GM12874 (cell line): ENCODE measurements at regions not wholly inside any gene's neighbourhood (a gene's known extent, or its start where the extent isn't known, plus 50 kb on each side); places are given as distances from the start of the nearest gene placed in this dataset.

ENCODE experiments used
- CTCF ChIP-seq: IDR thresholded peaks from 2 replicates; pipeline ENCODE4 v1.5.1; 2011; ENCODE audit warnings: low read depth, mild to moderate bottlenecking, control low read depth, low read length, moderate library complexity; ENCODE audit not compliant: insufficient read depth

DNA sequence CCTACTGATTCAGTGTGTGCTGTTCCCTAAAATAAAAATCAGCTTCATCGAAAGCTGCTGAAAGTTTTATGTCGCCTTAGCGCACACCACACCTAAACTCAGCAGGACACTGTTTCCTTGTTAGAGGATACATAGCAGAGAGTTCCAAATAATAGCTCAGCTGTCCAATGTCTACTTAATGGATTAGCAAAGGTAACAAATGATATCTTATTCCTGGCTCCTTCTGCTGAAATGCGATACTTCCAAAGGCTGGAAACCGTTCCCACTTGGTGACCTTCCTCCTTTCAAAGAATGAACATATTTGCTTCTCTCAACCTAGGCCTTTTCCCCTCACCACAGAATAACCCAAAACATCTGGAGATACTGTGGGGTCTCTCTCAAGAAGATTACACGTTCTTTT is 189.5 kb upstream of the GMDS start:
- TF ChIP-seq CTCF: no peak

GRCh38 chr6:2434116-2434515 is 188.7 kb upstream of the GMDS start:
- TF ChIP-seq CTCF: no peak

- TF ChIP-seq CTCF: no peak
Observed at GRCh38 chr6:2433711-2434110, 188.3 kb upstream of the GMDS start.

GRCh38 chr6:2433266-2433665 is 187.9 kb upstream of the GMDS start:
- no peak for TF ChIP-seq CTCF

- TF ChIP-seq CTCF: no peak
Observed at GRCh38 chr6:2432292-2432691, 186.9 kb upstream of the GMDS start.

DNA sequence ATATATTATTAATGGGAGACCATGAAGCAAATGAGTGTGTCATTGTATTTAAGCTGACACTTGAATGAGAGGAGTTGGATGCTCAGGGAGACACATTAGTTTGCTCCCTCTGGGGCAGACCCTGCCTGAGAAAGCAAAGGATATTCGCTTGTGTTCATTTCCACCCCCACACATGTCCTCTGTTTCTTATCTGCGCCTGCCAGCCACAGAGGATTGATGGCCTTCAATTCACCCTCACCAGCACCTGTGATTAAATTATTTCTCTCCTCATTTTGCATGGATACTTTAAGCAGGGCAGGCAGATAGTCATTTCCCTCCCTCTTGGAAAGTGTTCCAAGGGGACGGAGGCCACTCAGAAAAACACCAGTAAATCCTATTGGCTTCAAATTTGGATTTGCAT is 185.2 kb upstream of the GMDS start:
- no peak for TF ChIP-seq CTCF

- TF ChIP-seq CTCF: no peak
Observed at GRCh38 chr6:2429460-2429859, 184.1 kb upstream of the GMDS start.

DNA sequence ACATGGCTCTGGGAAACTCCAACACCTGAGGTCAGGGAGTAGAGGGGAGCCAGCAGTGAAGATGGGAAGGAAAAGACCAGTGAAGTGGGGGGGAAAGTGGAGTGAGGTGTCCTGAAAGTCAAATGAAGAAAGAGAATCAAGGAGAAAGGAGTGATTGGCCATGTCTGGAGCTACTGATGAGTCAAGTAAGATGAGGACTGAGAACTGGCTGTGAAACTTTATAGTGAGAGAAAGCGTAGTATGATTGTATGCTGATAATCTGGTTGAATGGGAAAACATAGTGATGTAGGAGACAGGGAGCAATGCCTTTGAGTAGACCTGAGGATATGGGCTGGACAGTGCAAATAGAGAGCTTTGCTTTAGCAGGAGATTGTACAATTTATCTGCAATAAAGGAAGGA is 183.6 kb upstream of the GMDS start:
- TF ChIP-seq CTCF: no peak
